ENCODE measurements at regions not wholly inside any gene's neighbourhood (a gene's known extent, or its start where the extent isn't known, plus 50 kb on each side); places are given as distances from the start of the nearest gene placed in this dataset.

DNA sequence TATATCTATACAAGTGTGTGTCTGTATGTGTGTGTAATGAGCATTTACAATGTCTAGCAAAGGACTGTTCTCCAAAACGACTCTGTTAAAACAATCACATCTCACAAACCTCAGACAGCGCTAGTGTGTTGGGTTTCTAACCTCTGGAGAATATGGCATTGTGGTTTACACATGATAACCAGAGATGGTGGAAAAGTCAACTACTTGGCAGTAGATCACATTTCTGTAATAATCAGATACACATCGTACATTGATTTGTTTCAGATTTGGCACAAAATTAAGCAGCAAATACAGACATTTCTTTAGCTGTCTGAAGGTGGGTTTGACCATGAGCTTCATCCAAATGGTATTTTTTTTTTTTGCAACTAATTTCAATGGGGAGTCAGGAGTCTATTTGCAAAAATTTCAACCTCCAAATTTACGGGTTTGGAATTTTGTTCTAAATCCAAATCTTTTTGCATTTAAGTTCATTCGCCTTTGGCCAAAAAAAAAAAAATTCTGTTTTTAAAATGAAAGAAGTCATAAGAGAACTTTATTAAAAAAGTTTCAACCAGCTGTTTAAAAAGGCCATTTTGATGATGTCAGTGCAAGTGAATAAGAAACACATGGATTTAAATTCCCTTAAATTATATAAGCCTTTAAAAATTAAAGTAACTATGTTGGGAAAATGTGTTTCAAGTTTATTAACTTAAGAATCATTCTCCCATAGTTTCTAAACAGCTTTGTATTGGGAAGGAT, 127.8 kb downstream of the TMEM26 start:
- H2AFZ ChIP-seq (ENCODE audit: insufficient read depth, low read depth, low read length, poor library complexity, severe bottlenecking), result no peak overlapping the region
- no peaks in the 10 kb centered on the region for H3K4me1 ChIP-seq (ENCODE audit: control insufficient read depth in 2 of 2, insufficient read depth in 2 of 2, low read length in 2 of 2)
- Mint-ChIP-seq H3K9me3 (ENCODE audit: insufficient read depth) (peaks cover 14% of the 10 kb centered on the region), H3K27me3 (peaks cover 6% of the 10 kb centered on the region), H3K4me1 (no peaks in the 10 kb centered on the region), H3K27ac (no peak overlapping the region), H3K4me3 (no peak overlapping the region)
- no peaks in the 10 kb centered on the region for H4K20me1 ChIP-seq (ENCODE audit: control insufficient read depth, insufficient read depth, low read length, poor library complexity, severe bottlenecking)
- ChIA-PET CTCF (no interaction called here), POLR2A (no interaction called here)
- no peaks in the 10 kb centered on the region for H3K36me3 ChIP-seq (replicated peaks in 1 of 2; ENCODE audit: control extremely low read depth in 1 of 2, control insufficient read depth in 1 of 2, extremely low read depth in 1 of 2, insufficient read depth in 2 of 2, low read length in 1 of 2)
- H3K9ac ChIP-seq (ENCODE audit: low read length), result no peak overlapping the region
- H3K4me2 ChIP-seq (replicated peaks; ENCODE audit: low read depth, low read length, poor library complexity, severe bottlenecking), result no peak overlapping the region
- intact Hi-C loops (cut with micrococcal nuclease), result no loop called here
- ATAC-seq (ENCODE audit: low read depth), result no peak
- peaks cover 0 to 5% (median 0%) of the 10 kb centered on the region in 3 donors for H3K9me3 ChIP-seq (ENCODE audit: control extremely low read depth in 1 of 3, control insufficient read depth in 2 of 3, insufficient read depth in 1 of 3, low read length in 2 of 3)
- H3K27ac ChIP-seq (ENCODE audit: low read length in 2 of 2), result no peak overlapping the region
- no peaks in the 10 kb centered on the region for H3K27me3 ChIP-seq (replicated peaks in 1 of 4; ENCODE audit: control extremely low read depth in 1 of 4, control insufficient read depth in 3 of 4, insufficient read depth in 4 of 4, low read length in 3 of 4)
- H3K79me2 ChIP-seq (ENCODE audit: control insufficient read depth, insufficient read depth, low read length), result no peaks in the 10 kb centered on the region
- H3K4me3 ChIP-seq (ENCODE audit: control extremely low read depth in 1 of 5, extremely low read depth in 1 of 5, insufficient read depth in 1 of 5, low read depth in 2 of 5, low read length in 4 of 5), result no peak overlapping the region
- no peak for DNase-seq
- no CpG with 5 or more reads among the region's 5 CpGs for WGBS (ENCODE audit: insufficient coverage)
- TF ChIP-seq, protein P1, sequence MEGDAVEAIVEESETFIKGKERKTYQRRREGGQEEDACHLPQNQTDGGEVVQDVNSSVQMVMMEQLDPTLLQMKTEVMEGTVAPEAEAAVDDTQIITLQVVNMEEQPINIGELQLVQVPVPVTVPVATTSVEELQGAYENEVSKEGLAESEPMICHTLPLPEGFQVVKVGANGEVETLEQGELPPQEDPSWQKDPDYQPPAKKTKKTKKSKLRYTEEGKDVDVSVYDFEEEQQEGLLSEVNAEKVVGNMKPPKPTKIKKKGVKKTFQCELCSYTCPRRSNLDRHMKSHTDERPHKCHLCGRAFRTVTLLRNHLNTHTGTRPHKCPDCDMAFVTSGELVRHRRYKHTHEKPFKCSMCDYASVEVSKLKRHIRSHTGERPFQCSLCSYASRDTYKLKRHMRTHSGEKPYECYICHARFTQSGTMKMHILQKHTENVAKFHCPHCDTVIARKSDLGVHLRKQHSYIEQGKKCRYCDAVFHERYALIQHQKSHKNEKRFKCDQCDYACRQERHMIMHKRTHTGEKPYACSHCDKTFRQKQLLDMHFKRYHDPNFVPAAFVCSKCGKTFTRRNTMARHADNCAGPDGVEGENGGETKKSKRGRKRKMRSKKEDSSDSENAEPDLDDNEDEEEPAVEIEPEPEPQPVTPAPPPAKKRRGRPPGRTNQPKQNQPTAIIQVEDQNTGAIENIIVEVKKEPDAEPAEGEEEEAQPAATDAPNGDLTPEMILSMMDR (IDR thresholded peaks at IDR 0.05), result no peak
- TF ChIP-seq EZH2 (IDR thresholded peaks at IDR 0.05; ENCODE audit: borderline replicate concordance, insufficient read depth, low read depth, low read length, poor library complexity, severe bottlenecking), result no peak

DNA sequence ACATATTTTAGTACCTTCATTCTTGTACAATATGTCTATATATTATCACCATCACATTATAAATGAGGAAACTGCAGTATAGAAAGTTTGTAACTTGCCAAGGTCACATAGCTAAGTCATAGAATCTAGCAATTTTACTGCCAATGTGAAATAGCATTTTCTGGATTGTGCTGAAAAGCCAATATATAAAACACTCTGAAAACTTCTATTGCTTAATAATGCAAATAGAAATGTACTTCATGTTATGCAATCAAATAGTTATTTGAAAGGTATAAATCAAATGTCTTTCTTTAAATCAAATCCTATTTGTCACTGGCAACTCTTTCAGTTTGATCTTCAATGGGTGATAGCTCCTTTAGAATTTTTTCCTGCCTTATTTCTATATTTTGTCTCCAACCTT, 129.5 kb downstream of the TMEM26 start:
- ChIA-PET POLR2A (no interaction called here), CTCF (no interaction called here)
- Histone ChIP-seq H3K27me3 (replicated peaks in 1 of 4; ENCODE audit: control extremely low read depth in 1 of 4, control insufficient read depth in 3 of 4, insufficient read depth in 4 of 4, low read length in 3 of 4) (no peaks in the 10 kb centered on the region), H3K79me2 (ENCODE audit: control insufficient read depth, insufficient read depth, low read length) (no peaks in the 10 kb centered on the region), H3K4me1 (ENCODE audit: control insufficient read depth in 2 of 2, insufficient read depth in 2 of 2, low read length in 2 of 2) (peaks cover 0 to under 1% of the 10 kb centered on the region in 2 donors), H4K20me1 (ENCODE audit: control insufficient read depth, insufficient read depth, low read length, poor library complexity, severe bottlenecking) (no peaks in the 10 kb centered on the region), H3K36me3 (replicated peaks in 1 of 2; ENCODE audit: control extremely low read depth in 1 of 2, control insufficient read depth in 1 of 2, extremely low read depth in 1 of 2, insufficient read depth in 2 of 2, low read length in 1 of 2) (no peaks in the 10 kb centered on the region), H3K9me3 (ENCODE audit: control extremely low read depth in 1 of 3, control insufficient read depth in 2 of 3, insufficient read depth in 1 of 3, low read length in 2 of 3) (no peaks in the 10 kb centered on the region), H3K27ac (ENCODE audit: low read length in 2 of 2) (no peak overlapping the region), H3K4me3 (ENCODE audit: control extremely low read depth in 1 of 5, extremely low read depth in 1 of 5, insufficient read depth in 1 of 5, low read depth in 2 of 5, low read length in 4 of 5) (no peak overlapping the region), H3K9ac (ENCODE audit: low read length) (no peak overlapping the region), H3K4me2 (replicated peaks; ENCODE audit: low read depth, low read length, poor library complexity, severe bottlenecking) (no peak overlapping the region), H2AFZ (ENCODE audit: insufficient read depth, low read depth, low read length, poor library complexity, severe bottlenecking) (no peak overlapping the region)
- TF ChIP-seq EZH2 (IDR thresholded peaks at IDR 0.05; ENCODE audit: borderline replicate concordance, insufficient read depth, low read depth, low read length, poor library complexity, severe bottlenecking), result no peak
- TF ChIP-seq, protein P1 (IDR thresholded peaks at IDR 0.05), result no peak
- peaks cover 8% of the 10 kb centered on the region for H3K9me3 Mint-ChIP-seq (ENCODE audit: insufficient read depth)
- no peak overlapping the region for H3K27ac Mint-ChIP-seq
- peaks cover 3% of the 10 kb centered on the region for H3K4me1 Mint-ChIP-seq
- H3K27me3 Mint-ChIP-seq, result peaks cover 6% of the 10 kb centered on the region
- H3K4me3 Mint-ChIP-seq, result no peak overlapping the region
- no peak for DNase-seq
- no peak for ATAC-seq (ENCODE audit: low read depth)
- intact Hi-C loops (cut with micrococcal nuclease), result no loop called here

Data from B cell (primary cell).